IMR-90 (cell line): ENCODE measurements at regions not wholly inside any gene's neighbourhood (a gene's known extent, or its start where the extent isn't known, plus 50 kb on each side); places are given as distances from the start of the nearest gene placed in this dataset.

Experiments used
- ATAC-seq: fragments of 200-7000 bp; cut with Tn5 transposase; 2 replicates; pipeline ENCODE4 v1.9.1; 2020; ENCODE audit warnings: low read depth, mild to moderate bottlenecking, moderate library complexity
- BruUV-seq: library from RNA; stranded (reverse); fragments of 400-500 nt; replicated peaks from 2 replicates; lab custom pipeline; 2021; lab: Mats Ljungman, UMichigan
- CTCF ChIA-PET: fragments of 300-600 bp; formaldehyde crosslinking; extraction: SDS; loops from one replicate; lab custom pipeline; 2021; ENCODE audit warnings: antibody characterized with exemption; lab: Yijun Ruan, JAX
- POLR2A ChIA-PET: fragments of 300-600 bp; sonication (Branson Sonifier 250); formaldehyde crosslinking; loops from one replicate; lab custom pipeline; 2022; ENCODE audit warnings: antibody characterized with exemption; ENCODE audit not compliant: unreplicated experiment; lab: Charles Lee
- DNase-seq: peaks from one replicate; pipeline ENCODE4 v3.0.0; 2013
- H2AFZ ChIP-seq: replicated peaks from 2 replicates; pipeline ENCODE3; 2013; ENCODE audit warnings: low read length, mild to moderate bottlenecking; ENCODE audit not compliant: poor library complexity
- H2AK5ac ChIP-seq: 2 replicates; pipeline ENCODE4 v1.6.1; 2013; ENCODE audit warnings: low read depth, low read length, inconsistent platforms
- H2AK9ac ChIP-seq: replicated peaks from 2 replicates; pipeline ENCODE3; 2013; ENCODE audit warnings: mild to moderate bottlenecking, low read depth, low read length, moderate library complexity; ENCODE audit not compliant: poor library complexity
- H2BK120ac ChIP-seq: 2 replicates; pipeline ENCODE4 v1.6.1; 2013; ENCODE audit warnings: low read depth, low read length, inconsistent platforms
- H2BK15ac ChIP-seq: 3 replicates; pipeline ENCODE4 v1.6.1; 2013; ENCODE audit warnings: low read depth, low read length, inconsistent platforms
- H2BK20ac ChIP-seq: 2 replicates; pipeline ENCODE4 v1.6.1; 2013; ENCODE audit warnings: low read depth, mild to moderate bottlenecking, inconsistent platforms, low read length, moderate library complexity
- H2BK5ac ChIP-seq: 2 replicates; pipeline ENCODE4 v1.6.1; 2013; ENCODE audit warnings: mild to moderate bottlenecking, low read depth, low read length, inconsistent platforms; ENCODE audit not compliant: poor library complexity, severe bottlenecking
- H3K14ac ChIP-seq: replicated peaks from 2 replicates; pipeline ENCODE4 v1.6.1; 2013; ENCODE audit warnings: low read depth, low read length, inconsistent platforms
- H3K18ac ChIP-seq: 2 replicates; pipeline ENCODE4 v1.6.1; 2013; ENCODE audit warnings: low read depth, low read length, control low read depth
- H3K23ac ChIP-seq: 2 replicates; pipeline ENCODE4 v1.6.1; 2013; ENCODE audit warnings: low read depth, low read length, inconsistent platforms
- H3K27ac ChIP-seq: 2 replicates; pipeline ENCODE4 v1.5.1; 2013; ENCODE audit warnings: mild to moderate bottlenecking, control low read depth, low read length; ENCODE audit not compliant: insufficient read depth
- H3K27me3 ChIP-seq: 2 replicates; pipeline ENCODE4 v1.6.1; 2013; ENCODE audit warnings: low read length; ENCODE audit not compliant: control insufficient read depth, insufficient read depth
- H3K36me3 ChIP-seq: 2 replicates; pipeline ENCODE4 v1.6.1; 2013; ENCODE audit warnings: low read length, mixed read lengths; ENCODE audit not compliant: control insufficient read depth, insufficient read depth
- H3K4ac ChIP-seq: 2 replicates; pipeline ENCODE4 v1.6.1; 2013; ENCODE audit warnings: low read depth, low read length, inconsistent platforms
- H3K4me1 ChIP-seq: 2 replicates; pipeline ENCODE4 v1.6.1; 2013; ENCODE audit warnings: low read length, mixed read lengths; ENCODE audit not compliant: control insufficient read depth, insufficient read depth
- H3K4me2 ChIP-seq: 2 replicates; pipeline ENCODE4 v1.6.1; 2013; ENCODE audit warnings: low read depth, mild to moderate bottlenecking, control low read depth, low read length, moderate library complexity
- H3K4me3 ChIP-seq: 2 replicates; pipeline ENCODE4 v1.5.1; 2013; ENCODE audit warnings: low read depth, mild to moderate bottlenecking, control low read depth, low read length, moderate library complexity; ENCODE audit not compliant: insufficient read depth
- H3K56ac ChIP-seq: 2 replicates; pipeline ENCODE4 v1.6.1; 2013; ENCODE audit warnings: low read length, inconsistent platforms; ENCODE audit not compliant: insufficient read depth; ENCODE audit errors: extremely low read depth
- H3K79me1 ChIP-seq, 2 experiments: 2 replicates each; pipeline ENCODE4 v1.6.1; 2013; ENCODE audit warnings: low read length in 2 of 2, inconsistent platforms in 1 of 2, low read depth in 1 of 2
- H3K9ac ChIP-seq: 2 replicates; pipeline ENCODE4 v1.6.1; 2013; ENCODE audit warnings: low read depth, low read length, control low read depth
- H3K9me1 ChIP-seq: 2 replicates; pipeline ENCODE4 v1.6.1; 2013; ENCODE audit warnings: low read length, inconsistent platforms; ENCODE audit not compliant: insufficient read depth
- H3K9me3 ChIP-seq: 2 replicates; pipeline ENCODE4 v1.6.1; 2013; ENCODE audit warnings: low read length; ENCODE audit not compliant: control insufficient read depth, insufficient read depth
- H4K20me1 ChIP-seq: 2 replicates; pipeline ENCODE4 v1.6.1; 2013; ENCODE audit warnings: low read length, inconsistent platforms; ENCODE audit not compliant: insufficient read depth
- H4K5ac ChIP-seq: 2 replicates; pipeline ENCODE4 v1.6.1; 2013; ENCODE audit warnings: mild to moderate bottlenecking, low read depth, low read length, control low read depth
- H4K8ac ChIP-seq, 2 experiments: 2 replicates each; pipeline ENCODE4 v1.6.1; 2013; ENCODE audit warnings: low read depth in 2 of 2, low read length in 2 of 2, control low read depth in 1 of 2, inconsistent platforms in 1 of 2
- H4K91ac ChIP-seq: 2 replicates; pipeline ENCODE4 v1.6.1; 2013; ENCODE audit warnings: low read depth, low read length, inconsistent platforms; ENCODE audit not compliant: insufficient read depth
- BHLHE40 ChIP-seq: fragments of 150-350 bp; IDR thresholded peaks from 2 replicates; pipeline ENCODE4 v1.6.1; 2016; ENCODE audit warnings: mild to moderate bottlenecking, low read depth, low read length
- CEBPB ChIP-seq: IDR thresholded peaks from 2 replicates; pipeline ENCODE4 v1.6.1; 2012; ENCODE audit warnings: low read depth, low read length, improper control_type of control experiment
- CHD1 ChIP-seq: IDR thresholded peaks from 2 replicates; pipeline ENCODE4 v1.6.1; 2012; ENCODE audit warnings: low read depth, low read length, improper control_type of control experiment
- CTCF ChIP-seq: conservative IDR thresholded peaks from 2 replicates; pipeline ENCODE4 v1.5.1; 2012; ENCODE audit warnings: mild to moderate bottlenecking, low read depth, low read length, improper control_type of control experiment
- ELK1 ChIP-seq: fragments of 150-350 bp; IDR thresholded peaks from 2 replicates; pipeline ENCODE4 v1.6.1; 2016; ENCODE audit warnings: low read depth, mild to moderate bottlenecking, low read length, moderate library complexity, borderline replicate concordance
- FOS ChIP-seq: fragments of 150-350 bp; IDR thresholded peaks from 2 replicates; pipeline ENCODE4 v1.6.1; 2016; ENCODE audit warnings: low read depth, low read length
- MAFK ChIP-seq: IDR thresholded peaks from 2 replicates; pipeline ENCODE4 v1.6.1; 2012; ENCODE audit warnings: low read depth, low read length, improper control_type of control experiment
- MAZ ChIP-seq: IDR thresholded peaks from 2 replicates; pipeline ENCODE4 v1.6.1; 2012; ENCODE audit warnings: low read depth, mild to moderate bottlenecking, low read length, improper control_type of control experiment, moderate library complexity, borderline replicate concordance
- MXI1 ChIP-seq: IDR thresholded peaks from 2 replicates; pipeline ENCODE4 v1.6.1; 2012; ENCODE audit warnings: low read depth, mild to moderate bottlenecking, low read length, moderate library complexity, borderline replicate concordance
- NFE2L2 ChIP-seq: fragments of 150-350 bp; IDR thresholded peaks from 2 replicates; pipeline ENCODE4 v1.6.1; 2016; ENCODE audit warnings: low read depth, mild to moderate bottlenecking, low read length
- RAD21 ChIP-seq: IDR thresholded peaks from 2 replicates; pipeline ENCODE4 v1.6.1; 2012; ENCODE audit warnings: low read length, improper control_type of control experiment
- RCOR1 ChIP-seq: IDR thresholded peaks from 2 replicates; pipeline ENCODE4 v1.6.1; 2012; ENCODE audit warnings: mild to moderate bottlenecking, low read length, improper control_type of control experiment; ENCODE audit not compliant: insufficient replicate concordance
- SMC3 ChIP-seq: fragments of 150-350 bp; IDR thresholded peaks from 2 replicates; pipeline ENCODE4 v1.6.1; 2016; ENCODE audit warnings: low read depth, mild to moderate bottlenecking, antibody characterized with exemption, low read length, moderate library complexity
- WGBS, 2 experiments: methylation state at CpG; one replicate each; pipeline versions ENCODE4 v1.1.5 to v1.1.7; 2013; ENCODE audit warnings: missing lambda C conversion rate in 2 of 2; ENCODE audit not compliant: insufficient read length in 1 of 2; ENCODE audit errors: extremely low coverage in 2 of 2; 5-methylcytosine and 5-hydroxymethylcytosine counted together
- dilution Hi-C: fragments of 300-500 bp; cut with HindIII; formaldehyde crosslinking; loops from one replicate; pipeline ENCODE4 v1.14.3; 2018; ENCODE audit warnings: low sequenced_read_pairs; ENCODE audit not compliant: unreplicated experiment
- in situ Hi-C: fragments of 300-500 bp; cut with MboI; formaldehyde crosslinking; loops from 3 replicates; pipeline ENCODE4 v1.14.3; 2019; ENCODE audit warnings: low sequenced_read_pairs, inconsistent platforms, mixed read lengths
- intact Hi-C: fragments of 100-400 bp; cut with micrococcal nuclease; formaldehyde crosslinking; loops from 2 replicates; pipeline ENCODE4 v1.10.0; 2022

- H2BK15ac ChIP-seq: peak overlapping the region; percentile 46; the same call in 1 of the 3 replicates
- no peaks in the 10 kb centered on the region for H3K36me3 ChIP-seq
- in situ Hi-C loops: no loop called here
- no peak for ATAC-seq
- dilution Hi-C loops: no loop called here
- no peak overlapping the region for H3K27ac ChIP-seq
- no peak for TF ChIP-seq CTCF
- no peak for TF ChIP-seq MAZ
- TF ChIP-seq CEBPB: no peak
- no peak for TF ChIP-seq BHLHE40
- no peak for TF ChIP-seq MAFK
- TF ChIP-seq CHD1: no peak
- TF ChIP-seq SMC3: no peak
- TF ChIP-seq NFE2L2: no peak
- TF ChIP-seq RCOR1: no peak
- TF ChIP-seq FOS: no peak
- no peak for TF ChIP-seq MXI1
- TF ChIP-seq RAD21: no peak
- TF ChIP-seq ELK1: no peak
- peaks cover 4% of the 10 kb centered on the region; the same call in 1 of the 2 replicates for H4K20me1 ChIP-seq
- H4K8ac ChIP-seq: no peak overlapping the region
- H3K14ac ChIP-seq: peak overlapping the region; percentile 68
- H3K9ac ChIP-seq: no peak overlapping the region
- DNase-seq: no peak
- H3K9me3 ChIP-seq: no peaks in the 10 kb centered on the region
- no peak overlapping the region for H4K5ac ChIP-seq
- BruUV-seq: no TSS peak
- H2BK20ac ChIP-seq: 0 out of 2 replicates have a peak overlapping the region, but pooled peaks have one; percentile 34
- H2AFZ ChIP-seq: no peak overlapping the region
- intact Hi-C loops: no loop called here
- no peak overlapping the region for H3K56ac ChIP-seq
- no peaks in the 10 kb centered on the region for H3K79me1 ChIP-seq
- H3K9me1 ChIP-seq: peaks cover 17% of the 10 kb centered on the region
- peaks cover 2% of the 10 kb centered on the region; the same call in 1 of the 2 replicates for H3K27me3 ChIP-seq
- no peak overlapping the region; the same call in 1 of the 2 replicates for H3K4me2 ChIP-seq
- no peak overlapping the region for H3K4ac ChIP-seq
- H4K91ac ChIP-seq: no peak overlapping the region
- ChIA-PET CTCF (no interaction called here), POLR2A (no interaction called here)
- no peak overlapping the region for H2BK120ac ChIP-seq
- no peak overlapping the region for H2AK9ac ChIP-seq
- H3K18ac ChIP-seq: no peak overlapping the region
- WGBS, 2 experiments: no CpG with 5 or more reads among the region's 2 CpGs
- H2BK5ac ChIP-seq: no peak overlapping the region
- peaks cover 19% of the 10 kb centered on the region for H3K4me1 ChIP-seq
- H3K23ac ChIP-seq: no peak overlapping the region
- no peak overlapping the region for H2AK5ac ChIP-seq
- H3K4me3 ChIP-seq: no peak overlapping the region
These were observed 109.5 kb downstream of the PLCE1 start for GRCh38 chr10:94103192-94103591.
